SK-N-SH treated with all-trans-retinoic acid at 6 μM for 48 hours (cell line): ENCODE measurements at regions not wholly inside any gene's neighbourhood (a gene's known extent, or its start where the extent isn't known, plus 50 kb on each side); places are given as distances from the start of the nearest gene placed in this dataset.

Experiments
- ATAC-seq: fragments of 200-7000 bp; cut with Tn5 transposase; 3 replicates; pipeline ENCODE4 v1.9.1; 2020; ENCODE audit warnings: mild to moderate bottlenecking, moderate library complexity
- ARNTL ChIP-seq: fragments of 450-650 bp; formaldehyde crosslinking; IDR thresholded peaks from 2 replicates; pipeline ENCODE4 v1.5.0; 2020; ENCODE audit warnings: low read depth, mild to moderate bottlenecking, moderate library complexity, borderline replicate concordance
- BACH2 ChIP-seq: fragments of 250-450 bp; sonication (Bioruptor Pico); IDR thresholded peaks from 2 replicates; pipeline ENCODE4 v1.9.0; 2021; ENCODE audit warnings: mild to moderate bottlenecking, borderline replicate concordance
- CREB5 ChIP-seq: fragments of 250-450 bp; sonication (Bioruptor Pico); IDR thresholded peaks from 2 replicates; pipeline ENCODE4 v1.5.1; 2020; ENCODE audit warnings: low read depth, mild to moderate bottlenecking, moderate library complexity
- CSRNP3 ChIP-seq: fragments of 250-450 bp; sonication (Bioruptor Pico); IDR thresholded peaks from 2 replicates; pipeline ENCODE4 v1.5.1; 2021; ENCODE audit warnings: mild to moderate bottlenecking, moderate library complexity
- ESRRG ChIP-seq: fragments of 250-450 bp; sonication (Bioruptor Pico); IDR thresholded peaks from 2 replicates; pipeline ENCODE4 v1.6.1; 2021; ENCODE audit warnings: mild to moderate bottlenecking
- GLIS3 ChIP-seq: fragments of 250-450 bp; sonication (Bioruptor Pico); IDR thresholded peaks from 2 replicates; pipeline ENCODE4 v1.5.0; 2020; ENCODE audit warnings: mild to moderate bottlenecking, moderate library complexity
- ISL1 ChIP-seq: fragments of 250-450 bp; sonication (Bioruptor Pico); IDR thresholded peaks from 2 replicates; pipeline ENCODE4 v2.1.2; 2022; ENCODE audit warnings: mild to moderate bottlenecking, moderate library complexity
- OSR1 ChIP-seq: fragments of 250-450 bp; sonication (Bioruptor Pico); IDR thresholded peaks from 2 replicates; pipeline ENCODE4 v1.8.0; 2022; ENCODE audit warnings: moderate library complexity, mild to moderate bottlenecking, inconsistent platforms
- PATZ1 ChIP-seq: fragments of 250-450 bp; sonication (Bioruptor Pico); IDR thresholded peaks from 2 replicates; pipeline ENCODE4 v1.8.0; 2020; ENCODE audit warnings: mild to moderate bottlenecking, moderate library complexity, borderline replicate concordance
- POU6F1 ChIP-seq: fragments of 250-450 bp; sonication (Bioruptor Pico); IDR thresholded peaks from 2 replicates; pipeline ENCODE4 v1.8.0; 2021; ENCODE audit warnings: low read depth, mild to moderate bottlenecking, moderate library complexity, borderline replicate concordance
- PPARA ChIP-seq: fragments of 250-450 bp; sonication (Bioruptor Pico); IDR thresholded peaks from 2 replicates; pipeline ENCODE4 v1.5.0; 2020; ENCODE audit warnings: mild to moderate bottlenecking, borderline replicate concordance
- TCF4 ChIP-seq: fragments of 250-450 bp; sonication (Bioruptor Pico); IDR thresholded peaks from 2 replicates; pipeline ENCODE4 v1.8.0; 2021; ENCODE audit warnings: mild to moderate bottlenecking, moderate library complexity, borderline replicate concordance
- TSHZ2 ChIP-seq: fragments of 250-450 bp; sonication (Bioruptor Pico); IDR thresholded peaks from 2 replicates; pipeline ENCODE4 v1.5.0; 2020; ENCODE audit warnings: mild to moderate bottlenecking, moderate library complexity
- ZFP3 ChIP-seq: fragments of 250-450 bp; sonication (Bioruptor Pico); IDR thresholded peaks from 2 replicates; pipeline ENCODE4 v1.5.0; 2020; ENCODE audit warnings: mild to moderate bottlenecking, moderate library complexity
- ZFP30 ChIP-seq: fragments of 450-650 bp; formaldehyde crosslinking; IDR thresholded peaks from 2 replicates; pipeline ENCODE4 v1.5.0; 2022; ENCODE audit warnings: mild to moderate bottlenecking, moderate library complexity
- ZNF565 ChIP-seq: fragments of 450-650 bp; formaldehyde crosslinking; conservative IDR thresholded peaks from 2 replicates; pipeline ENCODE4 v1.5.0; 2020; ENCODE audit warnings: low read depth, mild to moderate bottlenecking, moderate library complexity
- ZNF70 ChIP-seq: fragments of 450-650 bp; formaldehyde crosslinking; IDR thresholded peaks from 2 replicates; pipeline ENCODE4 v1.5.0; 2020; ENCODE audit warnings: mild to moderate bottlenecking, moderate library complexity
- ZNF8 ChIP-seq: fragments of 450-650 bp; formaldehyde crosslinking; IDR thresholded peaks from 2 replicates; pipeline ENCODE4 v1.5.0; 2020; ENCODE audit warnings: mild to moderate bottlenecking, moderate library complexity

- no peak for ATAC-seq
- TF ChIP-seq OSR1 (no peak), GLIS3 (no peak), TCF4 (CRISPR knock-in tag) (no peak), ZFP3 (CRISPR knock-in tag) (no peak), BACH2 (CRISPR knock-in tag) (no peak), ESRRG (CRISPR knock-in tag) (no peak), POU6F1 (CRISPR knock-in tag) (no peak), ARNTL (no peak)
- TF ChIP-seq, all 23 proteins: peak for 0
Observed at GRCh38 chr12:131494216-131494615, 216.7 kb upstream of the SFSWAP start.

GRCh38 chr12:131494741-131495524, 216.0 kb upstream of the SFSWAP start:
- no peak for ATAC-seq
- TF ChIP-seq ZNF565 (no peak), ISL1 (CRISPR knock-in tag) (no peak), ARNTL (no peak), ZFP30 (CRISPR knock-in tag) (no peak), CSRNP3 (CRISPR knock-in tag) (no peak), ZFP3 (CRISPR knock-in tag) (no peak), CREB5 (CRISPR knock-in tag) (no peak), OSR1 (no peak), PATZ1 (CRISPR knock-in tag) (no peak)

- TF ChIP-seq POU6F1 (CRISPR knock-in tag) = no peak
- no peak for TF ChIP-seq ZNF8 (CRISPR knock-in tag)
- no peak for TF ChIP-seq ZFP30 (CRISPR knock-in tag)
- no peak for TF ChIP-seq PPARA (CRISPR knock-in tag)
- TF ChIP-seq TSHZ2 (CRISPR knock-in tag) = no peak
- TF ChIP-seq CREB5 (CRISPR knock-in tag) = no peak
- no peak for TF ChIP-seq ESRRG (CRISPR knock-in tag)
- no peak for TF ChIP-seq ZNF70
- TF ChIP-seq, all 23 proteins: peak for 0
- ATAC-seq = no peak
Observed at GRCh38 chr12:131497966-131498365, 212.9 kb upstream of the SFSWAP start.
